IPS-20b (cell line): ENCODE measurements at regions not wholly inside any gene's neighbourhood (a gene's known extent, or its start where the extent isn't known, plus 50 kb on each side); places are given as distances from the start of the nearest gene placed in this dataset.

Experiments
- H3K27ac ChIP-seq: one replicate; pipeline ENCODE4 v1.5.1; 2013; ENCODE audit warnings: low read length
- H3K27me3 ChIP-seq: 2 replicates; pipeline ENCODE4 v1.6.1; 2013; ENCODE audit warnings: mild to moderate bottlenecking, low read length, inconsistent platforms; ENCODE audit not compliant: insufficient read depth
- H3K36me3 ChIP-seq: 2 replicates; pipeline ENCODE4 v1.6.1; 2013; ENCODE audit warnings: low read depth, mild to moderate bottlenecking, inconsistent platforms, low read length, moderate library complexity; ENCODE audit not compliant: insufficient read depth
- H3K4me1 ChIP-seq: 2 replicates; pipeline ENCODE4 v1.6.1; 2013; ENCODE audit warnings: mild to moderate bottlenecking, control low read depth, inconsistent platforms, low read length, moderate library complexity; ENCODE audit not compliant: insufficient read depth
- H3K4me3 ChIP-seq: 2 replicates; pipeline ENCODE4 v1.5.1; 2013; ENCODE audit warnings: mild to moderate bottlenecking, low read length, inconsistent platforms
- H3K9ac ChIP-seq: 2 replicates; pipeline ENCODE4 v1.6.1; 2013; ENCODE audit warnings: low read depth, mild to moderate bottlenecking, inconsistent platforms, low read length, moderate library complexity
- H3K9me3 ChIP-seq: 2 replicates; pipeline ENCODE4 v1.6.1; 2013; ENCODE audit warnings: mild to moderate bottlenecking, low read depth, low read length, inconsistent platforms; ENCODE audit not compliant: insufficient read depth

DNA sequence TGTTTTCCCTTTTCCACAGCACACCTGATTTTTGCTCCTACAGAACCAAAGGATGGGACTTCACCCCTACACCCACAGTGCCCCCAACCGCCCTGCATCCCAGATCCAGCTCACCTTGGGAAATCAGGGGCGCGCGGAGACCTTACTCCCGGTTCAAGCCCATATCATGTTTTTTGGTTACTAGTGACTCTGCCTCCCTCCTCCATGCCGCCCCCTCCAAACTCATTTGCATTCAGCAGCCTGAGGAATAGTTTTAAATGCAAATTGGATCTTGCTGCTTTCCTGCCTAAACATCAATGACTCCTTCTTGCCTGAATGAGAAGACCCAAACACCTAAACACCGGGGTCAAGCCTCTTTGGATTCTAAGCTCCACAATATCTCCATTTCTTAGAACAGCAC, 331.8 kb downstream of the TMEM114 start:
- no peaks in the 10 kb centered on the region for H3K27me3 ChIP-seq
- peak overlapping the region; percentile 30; the same call in 1 of the 2 replicates for H3K4me3 ChIP-seq
- H3K36me3 ChIP-seq: no peaks in the 10 kb centered on the region
- no peak overlapping the region for H3K27ac ChIP-seq
- no peaks in the 10 kb centered on the region for H3K9me3 ChIP-seq
- no peak overlapping the region for H3K9ac ChIP-seq
- H3K4me1 ChIP-seq: peaks cover 9% of the 10 kb centered on the region; the same call in 1 of the 2 replicates

- H3K4me1 ChIP-seq: peaks cover 9% of the 10 kb centered on the region; the same call in 1 of the 2 replicates
- H3K9ac ChIP-seq: no peak overlapping the region
- H3K36me3 ChIP-seq: no peaks in the 10 kb centered on the region
- H3K27me3 ChIP-seq: no peaks in the 10 kb centered on the region
- H3K4me3 ChIP-seq: no peak overlapping the region
- no peak overlapping the region for H3K27ac ChIP-seq
- no peaks in the 10 kb centered on the region for H3K9me3 ChIP-seq
Observed at GRCh38 chr16:8257561-8257960, 332.8 kb downstream of the TMEM114 start.

DNA sequence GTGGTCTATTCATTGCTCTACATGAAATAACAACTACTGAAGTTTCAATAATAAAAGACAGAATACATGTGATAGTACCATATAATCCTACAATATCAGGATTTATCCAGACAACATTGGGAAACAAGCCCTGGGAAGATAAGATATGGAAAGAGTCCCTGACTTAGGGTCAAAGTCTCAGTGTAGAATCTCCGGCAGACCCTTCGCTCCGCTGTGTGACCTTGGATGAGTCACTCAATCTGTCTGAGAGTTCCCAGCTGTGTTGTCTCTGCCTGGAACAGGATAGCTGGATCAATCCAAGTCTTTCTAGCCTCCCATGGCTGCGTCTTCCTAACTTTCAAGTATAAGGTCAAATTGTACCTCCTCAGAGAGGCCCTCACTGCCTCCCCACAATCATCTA, 335.9 kb downstream of the TMEM114 start:
- Histone ChIP-seq H3K9ac (no peak overlapping the region), H3K9me3 (no peaks in the 10 kb centered on the region), H3K36me3 (no peaks in the 10 kb centered on the region), H3K27ac (no peak overlapping the region), H3K4me3 (no peak overlapping the region), H3K27me3 (no peaks in the 10 kb centered on the region), H3K4me1 (peaks cover 11% of the 10 kb centered on the region; the same call in 1 of the 2 replicates)

DNA sequence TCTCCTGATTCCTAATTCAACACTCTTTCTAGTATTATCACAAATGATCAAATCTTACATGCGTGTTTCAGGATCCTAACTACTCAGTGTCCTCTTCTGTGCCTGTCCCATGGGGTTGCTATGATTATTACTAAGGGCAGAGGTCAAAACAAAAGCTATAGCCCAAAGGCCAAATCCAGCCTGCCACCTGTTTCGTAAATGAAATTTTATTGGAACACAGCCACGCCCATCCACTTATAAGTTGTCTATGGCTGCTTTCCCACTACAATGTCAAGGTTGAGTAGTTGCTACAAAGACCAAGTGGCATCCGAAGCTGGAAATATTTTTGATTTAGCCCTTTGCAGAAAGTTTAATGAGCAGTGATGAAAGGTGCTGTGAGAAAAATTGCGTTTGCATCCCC, 336.6 kb downstream of the TMEM114 start:
- Histone ChIP-seq H3K36me3 (no peaks in the 10 kb centered on the region), H3K4me1 (peaks cover 8% of the 10 kb centered on the region; the same call in 1 of the 2 replicates), H3K27ac (no peak overlapping the region), H3K9ac (no peak overlapping the region), H3K27me3 (no peaks in the 10 kb centered on the region), H3K9me3 (no peaks in the 10 kb centered on the region), H3K4me3 (no peak overlapping the region)

DNA sequence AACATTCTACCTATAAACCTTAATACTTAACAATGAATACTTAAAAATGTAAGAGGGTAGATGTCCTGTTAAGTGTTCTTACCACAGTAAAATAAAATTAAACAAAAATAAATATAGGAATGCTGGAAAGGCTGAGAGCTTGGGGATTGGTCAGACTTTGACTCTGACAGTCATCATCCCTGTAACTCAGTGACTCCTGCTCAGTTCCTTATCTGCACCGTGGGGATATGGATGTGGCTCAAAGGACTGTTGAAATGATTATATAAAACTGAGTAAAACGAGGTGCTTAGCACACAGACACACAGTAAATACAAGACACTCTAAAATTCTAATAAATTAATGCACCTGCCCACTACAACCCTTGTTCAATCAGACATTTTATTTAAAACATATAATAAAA, 338.6 kb downstream of the TMEM114 start:
- no peak overlapping the region for H3K27ac ChIP-seq
- H3K9ac ChIP-seq: no peak overlapping the region
- H3K36me3 ChIP-seq: no peaks in the 10 kb centered on the region
- no peak overlapping the region for H3K4me3 ChIP-seq
- H3K27me3 ChIP-seq: no peaks in the 10 kb centered on the region
- H3K9me3 ChIP-seq: no peaks in the 10 kb centered on the region
- peaks cover 2% of the 10 kb centered on the region; the same call in 1 of the 2 replicates for H3K4me1 ChIP-seq

DNA sequence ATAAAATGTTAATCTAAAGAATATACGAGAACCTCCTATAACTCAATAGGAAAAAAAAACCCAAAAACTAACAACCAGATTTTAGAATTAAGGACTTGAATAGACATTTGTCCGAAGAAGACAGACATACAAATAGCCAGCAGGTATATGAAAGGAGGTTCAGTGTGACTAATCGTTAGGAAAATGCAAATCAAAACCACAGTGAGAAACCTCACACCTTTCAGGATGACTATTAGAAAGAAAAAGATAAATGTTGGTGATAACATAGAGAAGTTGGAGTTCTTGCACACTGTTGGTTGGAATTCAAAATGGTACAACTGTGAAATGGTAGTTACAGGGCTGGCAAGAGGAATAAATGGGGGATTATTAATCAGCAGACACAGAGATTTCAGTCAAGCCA, 339.0 kb downstream of the TMEM114 start:
- Histone ChIP-seq H3K27ac (no peak overlapping the region), H3K9ac (no peak overlapping the region), H3K36me3 (no peaks in the 10 kb centered on the region), H3K9me3 (no peaks in the 10 kb centered on the region), H3K4me3 (no peak overlapping the region), H3K27me3 (no peaks in the 10 kb centered on the region), H3K4me1 (peaks cover 2% of the 10 kb centered on the region; the same call in 1 of the 2 replicates)

DNA sequence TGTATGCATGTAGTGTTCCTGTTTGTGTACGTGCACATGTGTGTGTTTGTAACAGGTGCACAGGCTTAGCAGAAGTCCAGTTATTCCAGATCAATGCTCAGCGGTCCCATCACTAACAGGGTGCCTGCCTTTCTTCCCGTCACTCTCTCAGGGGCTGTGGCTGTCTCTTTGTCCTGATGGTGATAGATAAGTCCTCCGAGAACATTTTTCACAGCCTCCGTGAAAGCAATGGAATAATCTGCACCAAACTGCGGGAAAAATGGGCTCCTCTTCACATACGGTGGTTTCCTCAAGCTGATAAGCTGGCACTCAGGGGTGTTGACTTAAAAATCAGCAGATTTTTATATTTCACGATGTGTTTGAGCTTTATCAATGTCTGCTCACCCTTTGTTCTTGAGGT, 342.3 kb downstream of the TMEM114 start:
- H3K27me3 ChIP-seq: no peaks in the 10 kb centered on the region

DNA sequence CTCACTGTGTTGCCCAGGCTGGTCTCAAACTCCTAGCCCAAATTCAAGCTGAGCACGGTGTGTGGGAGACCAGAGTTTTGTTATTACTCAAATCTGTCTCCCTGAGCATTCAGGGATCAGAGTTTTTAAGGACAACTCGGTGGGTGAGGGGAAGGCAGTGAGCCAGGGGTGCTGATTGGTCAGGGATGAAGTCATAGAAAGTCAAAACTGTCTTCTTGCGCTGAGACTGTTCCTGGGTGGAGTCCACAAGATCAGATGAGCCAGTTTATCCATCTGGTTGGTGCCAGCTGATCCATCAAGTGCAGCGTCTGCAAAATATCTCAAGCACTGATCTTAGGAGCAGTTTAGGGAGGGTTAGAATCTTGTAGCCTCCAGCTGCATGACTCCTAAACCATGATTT, 346.3 kb downstream of the TMEM114 start:
- Histone ChIP-seq H3K9ac (no peak overlapping the region), H3K9me3 (no peaks in the 10 kb centered on the region), H3K36me3 (no peaks in the 10 kb centered on the region), H3K4me3 (no peak overlapping the region), H3K4me1 (no peaks in the 10 kb centered on the region), H3K27me3 (no peaks in the 10 kb centered on the region), H3K27ac (no peak overlapping the region)

More for the DNA sequence above, 342.3 kb downstream of the TMEM114 start:
- no peaks in the 10 kb centered on the region for H3K9me3 ChIP-seq
- H3K4me1 ChIP-seq: peaks cover 2% of the 10 kb centered on the region; the same call in 1 of the 2 replicates
- no peak overlapping the region for H3K9ac ChIP-seq
- H3K36me3 ChIP-seq: no peaks in the 10 kb centered on the region
- H3K4me3 ChIP-seq: no peak overlapping the region
- H3K27ac ChIP-seq: no peak overlapping the region

DNA sequence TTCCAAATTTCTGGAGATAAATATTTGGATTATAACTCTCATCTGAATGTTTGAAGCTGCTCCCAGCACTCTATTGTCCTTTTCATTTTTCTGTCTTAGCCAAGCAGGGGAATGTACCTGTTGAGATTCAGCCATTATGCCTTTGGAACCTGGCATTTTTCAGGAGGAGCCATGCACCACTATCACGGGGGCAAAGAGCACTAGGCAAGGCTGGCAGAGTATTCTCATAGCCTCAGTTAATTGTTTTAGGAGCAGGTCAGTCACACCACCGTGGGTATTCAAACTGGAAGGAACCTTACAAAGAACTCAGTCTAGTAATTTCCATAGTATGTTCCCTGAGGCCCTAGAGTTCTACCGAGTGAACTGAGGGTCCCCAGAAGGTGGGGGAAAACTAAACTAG, 348.9 kb downstream of the TMEM114 start:
- H3K27me3 ChIP-seq: no peaks in the 10 kb centered on the region
- H3K27ac ChIP-seq: no peak overlapping the region
- H3K4me1 ChIP-seq: no peaks in the 10 kb centered on the region
- H3K4me3 ChIP-seq: no peak overlapping the region
- H3K36me3 ChIP-seq: no peaks in the 10 kb centered on the region
- H3K9me3 ChIP-seq: no peaks in the 10 kb centered on the region
- H3K9ac ChIP-seq: no peak overlapping the region

DNA sequence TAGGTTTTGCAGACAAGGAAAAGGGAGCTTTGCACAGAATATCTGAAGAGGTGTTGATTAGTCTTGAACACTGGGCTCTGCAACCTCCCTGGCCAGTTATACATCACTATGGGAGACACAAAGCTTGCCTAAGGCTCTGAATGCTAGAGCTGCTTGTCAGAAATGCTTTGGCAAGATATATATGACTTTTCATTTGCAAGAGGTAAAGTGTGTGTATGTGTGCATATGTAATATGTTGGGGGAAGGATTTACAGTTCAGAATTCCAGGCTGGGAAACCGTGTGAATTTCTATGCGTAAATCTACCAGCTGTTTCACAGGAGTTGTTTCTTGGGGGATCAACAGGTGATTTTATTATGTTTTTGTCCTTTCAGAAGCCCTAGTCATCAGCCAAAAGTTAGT, 350.9 kb downstream of the TMEM114 start:
- no peaks in the 10 kb centered on the region for H3K9me3 ChIP-seq
- H3K4me3 ChIP-seq: no peak overlapping the region
- no peak overlapping the region for H3K9ac ChIP-seq
- no peaks in the 10 kb centered on the region for H3K4me1 ChIP-seq
- H3K36me3 ChIP-seq: no peaks in the 10 kb centered on the region
- no peak overlapping the region for H3K27ac ChIP-seq
- no peaks in the 10 kb centered on the region for H3K27me3 ChIP-seq

DNA sequence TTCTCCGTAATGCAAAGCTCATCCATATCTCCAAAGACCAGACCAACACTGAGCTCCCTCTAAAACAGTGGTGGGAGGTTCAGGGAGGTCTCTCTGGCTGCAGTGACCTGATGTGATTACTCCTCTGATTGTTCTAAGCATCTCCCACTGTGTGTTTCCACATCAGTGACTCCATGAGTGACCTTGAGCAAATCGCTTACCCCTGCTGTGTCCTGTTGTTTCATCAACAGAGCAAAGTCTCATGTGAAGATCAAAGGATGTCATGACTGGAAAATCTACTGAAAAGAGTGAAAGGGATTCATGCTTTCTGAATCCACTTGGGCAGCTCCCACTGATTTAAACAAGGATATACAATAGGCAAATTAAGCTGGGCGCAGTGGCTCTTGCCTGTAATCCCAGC, 352.9 kb downstream of the TMEM114 start:
- no peaks in the 10 kb centered on the region for H3K27me3 ChIP-seq
- no peaks in the 10 kb centered on the region for H3K36me3 ChIP-seq
- no peak overlapping the region for H3K4me3 ChIP-seq
- H3K9me3 ChIP-seq: no peaks in the 10 kb centered on the region
- H3K27ac ChIP-seq: no peak overlapping the region
- no peak overlapping the region for H3K9ac ChIP-seq
- no peaks in the 10 kb centered on the region for H3K4me1 ChIP-seq

DNA sequence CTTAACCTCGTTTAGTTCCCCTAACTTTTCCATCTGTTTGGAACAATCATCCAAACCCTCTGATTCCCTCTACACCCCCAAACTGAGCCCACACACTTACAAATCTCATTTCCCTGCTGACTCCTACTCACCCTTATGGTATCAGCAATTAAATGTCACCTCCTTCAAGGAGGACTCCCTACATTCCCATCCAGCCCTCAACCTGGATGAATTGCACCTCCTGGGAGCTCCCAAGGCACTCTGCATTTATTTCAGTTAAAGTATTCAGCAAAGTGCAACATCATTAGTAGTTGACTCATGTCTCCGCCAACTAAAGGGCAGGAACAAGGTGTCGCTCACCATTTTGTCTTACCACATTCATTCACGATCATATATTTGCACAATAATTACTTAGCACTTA, 353.5 kb downstream of the TMEM114 start:
- Histone ChIP-seq H3K27ac (no peak overlapping the region), H3K27me3 (no peaks in the 10 kb centered on the region), H3K9ac (no peak overlapping the region), H3K4me1 (no peaks in the 10 kb centered on the region), H3K36me3 (no peaks in the 10 kb centered on the region), H3K9me3 (no peaks in the 10 kb centered on the region), H3K4me3 (no peak overlapping the region)

DNA sequence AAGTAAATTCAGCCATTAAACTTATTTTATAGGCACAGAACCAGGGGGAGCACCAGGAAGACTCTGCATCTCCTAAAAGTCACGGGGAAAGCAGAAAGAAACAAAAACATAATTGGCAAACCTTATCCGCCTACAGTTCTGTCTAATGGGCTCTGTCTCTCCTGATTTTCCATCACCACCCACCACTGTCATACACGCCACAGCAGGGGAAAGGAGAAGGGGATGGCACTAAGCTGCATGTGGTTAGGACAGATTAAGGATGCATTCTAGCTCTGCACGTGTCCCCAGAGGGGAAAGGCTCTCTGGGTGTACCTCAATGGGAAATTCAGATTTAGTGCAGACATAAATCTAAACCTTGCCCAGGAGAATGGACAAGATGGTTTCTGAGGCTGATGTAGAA, 359.8 kb downstream of the TMEM114 start:
- no peak overlapping the region for H3K9ac ChIP-seq
- H3K4me3 ChIP-seq: no peak overlapping the region
- no peaks in the 10 kb centered on the region for H3K36me3 ChIP-seq
- no peaks in the 10 kb centered on the region for H3K27me3 ChIP-seq
- H3K4me1 ChIP-seq: peaks cover 14% of the 10 kb centered on the region
- H3K27ac ChIP-seq: no peak overlapping the region
- no peaks in the 10 kb centered on the region; the same call in 1 of the 2 replicates for H3K9me3 ChIP-seq
